ENCODE measurements at regions not wholly inside any gene's neighbourhood (a gene's known extent, or its start where the extent isn't known, plus 50 kb on each side); places are given as distances from the start of the nearest gene placed in this dataset.

DNA sequence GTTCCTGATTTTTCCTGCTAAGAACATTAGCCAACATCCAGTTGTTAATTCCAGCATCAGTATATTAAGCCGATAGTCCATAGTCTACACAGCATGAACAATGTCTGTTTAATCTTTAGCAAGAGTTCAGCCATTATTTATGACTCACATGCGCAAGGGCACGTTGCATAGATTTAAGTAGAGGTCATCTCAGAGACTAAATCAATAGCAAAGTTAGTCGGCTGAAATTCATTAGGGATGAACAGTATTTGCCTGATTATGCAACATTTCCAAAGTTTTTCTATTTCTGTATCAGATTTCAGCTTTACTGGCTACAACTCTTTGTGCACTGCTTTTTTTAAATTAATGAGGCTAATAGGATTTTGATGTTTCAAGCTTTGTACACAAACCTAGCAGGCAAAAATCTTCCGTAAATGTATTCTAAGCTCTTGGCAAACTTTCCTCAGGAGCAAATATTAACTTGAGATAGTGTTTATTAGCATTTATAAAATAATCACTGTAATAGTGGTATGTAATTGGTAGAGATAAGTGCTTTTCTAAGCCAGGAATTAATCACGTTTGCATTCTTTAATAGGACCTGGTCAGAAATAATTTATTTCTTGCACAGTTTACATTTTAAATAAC, 578.7 kb upstream of the ID2 start:
- H3K27me3 ChIP-seq: no peaks in the 10 kb centered on the region
- no peak for DNase-seq
- TF ChIP-seq POLR2A (IDR thresholded peaks at IDR 0.05): no peak
- TF ChIP-seq, protein P1, sequence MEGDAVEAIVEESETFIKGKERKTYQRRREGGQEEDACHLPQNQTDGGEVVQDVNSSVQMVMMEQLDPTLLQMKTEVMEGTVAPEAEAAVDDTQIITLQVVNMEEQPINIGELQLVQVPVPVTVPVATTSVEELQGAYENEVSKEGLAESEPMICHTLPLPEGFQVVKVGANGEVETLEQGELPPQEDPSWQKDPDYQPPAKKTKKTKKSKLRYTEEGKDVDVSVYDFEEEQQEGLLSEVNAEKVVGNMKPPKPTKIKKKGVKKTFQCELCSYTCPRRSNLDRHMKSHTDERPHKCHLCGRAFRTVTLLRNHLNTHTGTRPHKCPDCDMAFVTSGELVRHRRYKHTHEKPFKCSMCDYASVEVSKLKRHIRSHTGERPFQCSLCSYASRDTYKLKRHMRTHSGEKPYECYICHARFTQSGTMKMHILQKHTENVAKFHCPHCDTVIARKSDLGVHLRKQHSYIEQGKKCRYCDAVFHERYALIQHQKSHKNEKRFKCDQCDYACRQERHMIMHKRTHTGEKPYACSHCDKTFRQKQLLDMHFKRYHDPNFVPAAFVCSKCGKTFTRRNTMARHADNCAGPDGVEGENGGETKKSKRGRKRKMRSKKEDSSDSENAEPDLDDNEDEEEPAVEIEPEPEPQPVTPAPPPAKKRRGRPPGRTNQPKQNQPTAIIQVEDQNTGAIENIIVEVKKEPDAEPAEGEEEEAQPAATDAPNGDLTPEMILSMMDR (IDR thresholded peaks at IDR 0.05): no peak
- WGBS, 2 donors: 59 to 67% methylated on average over 6 of the region's 6 CpGs
- H3K4me3 ChIP-seq: no peak overlapping the region
- H3K4me1 ChIP-seq: no peaks in the 10 kb centered on the region
- no peak overlapping the region for H3K27ac ChIP-seq
- no peaks in the 10 kb centered on the region for H3K9me3 ChIP-seq
- intact Hi-C loops (cut with DNase I): no loop called here
- H3K36me3 ChIP-seq: no peaks in the 10 kb centered on the region

DNA sequence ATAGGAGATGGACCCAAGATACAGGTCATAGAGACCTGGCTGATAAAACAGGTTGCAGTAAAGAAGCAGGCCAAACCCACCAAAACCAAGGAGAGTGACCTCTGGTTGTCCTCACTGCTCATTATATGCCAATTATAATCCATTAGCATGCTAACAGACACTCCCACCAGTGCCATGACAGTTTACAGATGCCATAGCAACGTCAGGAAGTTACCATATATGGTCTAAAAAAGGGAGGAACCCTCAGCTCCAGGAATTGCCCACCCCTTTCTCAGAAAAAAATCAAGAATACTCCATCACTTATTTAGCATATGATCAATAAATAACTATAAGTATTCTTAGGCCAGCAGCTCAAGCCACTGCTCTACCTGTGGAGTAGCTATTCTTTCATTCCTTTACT, 574.7 kb upstream of the ID2 start:
- Histone ChIP-seq H3K4me1 (no peaks in the 10 kb centered on the region), H3K27me3 (no peaks in the 10 kb centered on the region), H3K9me3 (no peaks in the 10 kb centered on the region), H3K36me3 (no peaks in the 10 kb centered on the region), H3K27ac (no peak overlapping the region), H3K4me3 (no peak overlapping the region)
- TF ChIP-seq POLR2A (IDR thresholded peaks at IDR 0.05): no peak
- TF ChIP-seq, protein P1 (IDR thresholded peaks at IDR 0.05): no peak
- 44 to 71% methylated on average over 1 of the region's 1 CpG for WGBS, 2 donors
- intact Hi-C loops (cut with DNase I): no loop called here
- DNase-seq: no peak

DNA sequence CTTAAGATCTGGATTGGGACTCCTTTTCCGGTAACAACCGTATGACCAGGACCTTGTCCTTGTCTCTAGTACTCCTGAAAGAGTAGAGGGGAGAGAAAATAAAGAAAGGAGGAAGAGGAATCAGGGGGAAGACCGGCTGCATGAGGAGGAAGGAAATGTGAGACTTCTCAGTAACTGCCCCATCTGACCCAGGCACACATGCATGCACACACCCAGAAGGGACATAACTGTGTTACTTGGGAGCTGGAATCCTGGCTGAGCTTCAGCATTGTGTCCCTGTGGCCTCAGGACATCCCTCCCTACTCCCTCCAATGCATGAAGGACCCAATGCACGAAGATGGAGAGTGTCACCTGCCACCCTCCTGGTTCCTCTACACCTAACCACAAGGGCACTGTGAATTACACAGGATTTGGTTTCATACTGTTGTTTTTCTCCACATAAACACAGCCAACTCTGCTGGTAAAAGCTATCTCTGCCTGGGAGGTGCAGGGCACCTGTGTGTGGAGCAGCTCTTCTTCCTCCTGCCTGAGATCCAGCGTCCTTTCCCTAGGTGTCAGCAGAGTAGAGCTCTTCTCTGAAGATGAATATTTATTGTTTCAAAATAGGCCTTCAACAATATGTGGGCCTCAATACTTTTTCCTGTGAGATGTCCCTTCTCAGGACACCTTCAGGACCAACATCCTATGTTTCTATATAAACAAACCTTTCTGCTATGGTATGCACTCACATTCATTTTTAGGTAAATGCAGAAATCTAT, 574.1 kb upstream of the ID2 start:
- Histone ChIP-seq H3K27ac (no peak overlapping the region), H3K9me3 (no peaks in the 10 kb centered on the region), H3K4me3 (no peak overlapping the region), H3K4me1 (no peaks in the 10 kb centered on the region), H3K27me3 (no peaks in the 10 kb centered on the region), H3K36me3 (no peaks in the 10 kb centered on the region)
- 68% methylated on average over 5 of the region's 5 CpGs for WGBS, 2 donors
- no peak for DNase-seq
- TF ChIP-seq, protein P1 (IDR thresholded peaks at IDR 0.05): no peak
- no peak for TF ChIP-seq POLR2A (IDR thresholded peaks at IDR 0.05)
- intact Hi-C loops (cut with DNase I): no loop called here

DNA sequence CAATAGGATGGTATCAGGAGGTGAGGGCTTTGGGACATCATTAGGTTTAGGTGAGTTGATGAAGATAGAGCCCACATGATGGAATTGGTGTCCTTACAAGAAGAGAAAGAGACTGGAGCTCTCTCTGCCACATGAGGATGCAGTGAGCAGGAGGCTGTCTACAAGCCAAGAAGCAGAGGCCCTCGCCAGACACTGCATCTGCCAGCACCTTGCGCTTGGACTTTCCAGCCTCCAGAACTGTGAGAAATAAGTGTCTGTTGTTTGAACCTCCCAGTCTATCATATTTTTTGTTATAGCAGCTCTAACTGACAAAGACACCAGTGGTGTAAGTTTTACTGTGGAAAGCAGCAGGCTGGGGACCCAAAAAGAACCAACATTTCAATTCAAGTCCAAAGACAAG, 571.1 kb upstream of the ID2 start:
- WGBS, 2 donors: 91 to 100% methylated on average over 2 of the region's 2 CpGs
- Histone ChIP-seq H3K36me3 (no peaks in the 10 kb centered on the region), H3K27ac (no peak overlapping the region), H3K9me3 (no peaks in the 10 kb centered on the region), H3K4me1 (no peaks in the 10 kb centered on the region), H3K27me3 (no peaks in the 10 kb centered on the region), H3K4me3 (no peak overlapping the region)
- TF ChIP-seq, protein P1 (IDR thresholded peaks at IDR 0.05): no peak
- no peak for TF ChIP-seq POLR2A (IDR thresholded peaks at IDR 0.05)
- intact Hi-C loops (cut with DNase I): no loop called here
- no peak for DNase-seq

DNA sequence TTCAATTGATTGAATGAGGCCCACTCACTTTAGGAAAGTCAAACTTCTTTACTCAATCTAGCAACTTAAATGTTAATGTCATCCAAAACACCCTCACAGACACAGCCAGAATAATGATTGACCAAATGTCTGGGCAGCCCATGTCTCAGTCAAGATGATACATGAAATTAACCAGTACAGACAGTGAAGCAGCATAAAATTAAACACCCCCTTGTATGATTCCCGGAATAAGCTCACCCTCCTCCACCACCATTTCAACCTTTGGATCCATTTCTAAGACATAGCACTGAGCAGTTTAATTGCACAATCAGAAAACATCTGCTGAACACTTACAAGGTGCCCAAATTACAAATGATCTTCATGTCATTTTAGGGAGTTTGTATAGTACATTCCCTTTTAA, 570.7 kb upstream of the ID2 start:
- TF ChIP-seq, protein P1 (IDR thresholded peaks at IDR 0.05): no peak
- no peak for TF ChIP-seq POLR2A (IDR thresholded peaks at IDR 0.05)
- Histone ChIP-seq H3K4me1 (no peaks in the 10 kb centered on the region), H3K27me3 (no peaks in the 10 kb centered on the region), H3K27ac (no peak overlapping the region), H3K4me3 (no peak overlapping the region), H3K9me3 (no peaks in the 10 kb centered on the region), H3K36me3 (no peaks in the 10 kb centered on the region)
- intact Hi-C loops (cut with DNase I): no loop called here
- DNase-seq: no peak
- 62 to 75% methylated on average over 1 of the region's 1 CpG for WGBS, 2 donors
